ENCODE measurements at regions not wholly inside any gene's neighbourhood (a gene's known extent, or its start where the extent isn't known, plus 50 kb on each side); places are given as distances from the start of the nearest gene placed in this dataset.

- Histone ChIP-seq H3K27ac (no peak overlapping the region), H3K36me3 (replicated peaks; ENCODE audit: insufficient read depth, low read depth) (no peaks in the 10 kb centered on the region), H3K9me3 (ENCODE audit: low read depth) (no peaks in the 10 kb centered on the region), H3K9me2 (replicated peaks; ENCODE audit: insufficient read depth) (no peaks in the 10 kb centered on the region), H3K27me3 (no peaks in the 10 kb centered on the region), H4K20me1 (ENCODE audit: insufficient read depth, poor library complexity, severe bottlenecking) (no peaks in the 10 kb centered on the region), H3K4me3 (no peak overlapping the region), H2AFZ (no peak overlapping the region), H3K4me1 (ENCODE audit: insufficient read depth) (peaks cover 20% of the 10 kb centered on the region), H3K79me2 (no peaks in the 10 kb centered on the region), H3K4me2 (no peak overlapping the region)
- TF ChIP-seq EZH2 (IDR thresholded peaks at IDR 0.05; ENCODE audit: borderline replicate concordance) (no peak), EZH2phosphoT487 (IDR thresholded peaks at IDR 0.05; ENCODE audit: low read depth, severe bottlenecking, unreplicated experiment) (no peak), CTCF (IDR thresholded peaks at IDR 0.05; ENCODE audit: poor library complexity) (no peak)
- DNase-seq (ENCODE audit: low spot score), result no peak
- 61% methylated on average over 5 of the region's 5 CpGs for WGBS (ENCODE audit: low lambda C conversion rate, missing lambda C conversion rate)
Measured at GRCh38 chr16:64428463-64429113, 693.3 kb downstream of the CDH11 start.

- H3K27me3 ChIP-seq, result no peaks in the 10 kb centered on the region
- H3K36me3 ChIP-seq (replicated peaks; ENCODE audit: insufficient read depth, low read depth), result no peaks in the 10 kb centered on the region
- no peak overlapping the region for H3K27ac ChIP-seq
- no peak overlapping the region for H2AFZ ChIP-seq
- H4K20me1 ChIP-seq (ENCODE audit: insufficient read depth, poor library complexity, severe bottlenecking), result no peaks in the 10 kb centered on the region
- no peaks in the 10 kb centered on the region for H3K9me2 ChIP-seq (replicated peaks; ENCODE audit: insufficient read depth)
- no peaks in the 10 kb centered on the region for H3K9me3 ChIP-seq (ENCODE audit: low read depth)
- H3K4me1 ChIP-seq (ENCODE audit: insufficient read depth), result peaks cover 20% of the 10 kb centered on the region
- DNase-seq (ENCODE audit: low spot score), result no peak
- 91% methylated on average over 3 of the region's 3 CpGs for WGBS (ENCODE audit: low lambda C conversion rate, missing lambda C conversion rate)
- no peaks in the 10 kb centered on the region for H3K79me2 ChIP-seq
- H3K4me3 ChIP-seq, result no peak overlapping the region
- no peak overlapping the region for H3K4me2 ChIP-seq
- TF ChIP-seq EZH2phosphoT487 (IDR thresholded peaks at IDR 0.05; ENCODE audit: low read depth, severe bottlenecking, unreplicated experiment) (no peak), CTCF (IDR thresholded peaks at IDR 0.05; ENCODE audit: poor library complexity) (no peak), EZH2 (IDR thresholded peaks at IDR 0.05; ENCODE audit: borderline replicate concordance) (no peak)
Measured at GRCh38 chr16:64426131-64426666, 695.7 kb downstream of the CDH11 start.

GRCh38 chr16:64425381-64425780 lies 696.5 kb downstream of the CDH11 start:
- DNase-seq (ENCODE audit: low spot score), result no peak
- no peaks in the 10 kb centered on the region for H3K36me3 ChIP-seq (replicated peaks; ENCODE audit: insufficient read depth, low read depth)
- no peak overlapping the region for H2AFZ ChIP-seq
- no peaks in the 10 kb centered on the region for H3K9me3 ChIP-seq (ENCODE audit: low read depth)
- H4K20me1 ChIP-seq (ENCODE audit: insufficient read depth, poor library complexity, severe bottlenecking), result no peaks in the 10 kb centered on the region
- H3K4me2 ChIP-seq, result peak overlapping the region; percentile 36
- no peaks in the 10 kb centered on the region for H3K27me3 ChIP-seq
- peaks cover 20% of the 10 kb centered on the region for H3K4me1 ChIP-seq (ENCODE audit: insufficient read depth)
- H3K79me2 ChIP-seq, result no peaks in the 10 kb centered on the region
- no peaks in the 10 kb centered on the region for H3K9me2 ChIP-seq (replicated peaks; ENCODE audit: insufficient read depth)
- TF ChIP-seq CTCF (IDR thresholded peaks at IDR 0.05; ENCODE audit: poor library complexity) (no peak), EZH2phosphoT487 (IDR thresholded peaks at IDR 0.05; ENCODE audit: low read depth, severe bottlenecking, unreplicated experiment) (no peak), EZH2 (IDR thresholded peaks at IDR 0.05; ENCODE audit: borderline replicate concordance) (no peak)
- H3K4me3 ChIP-seq, result no peak overlapping the region
- no peak overlapping the region for H3K27ac ChIP-seq
